SHP77 (cell line): ENCODE measurements at regions not wholly inside any gene's neighbourhood (a gene's known extent, or its start where the extent isn't known, plus 50 kb on each side); places are given as distances from the start of the nearest gene placed in this dataset.
"Not testable (repeated sequence)": the region's sequence is repeated elsewhere in the genome, so short reads cannot be mapped to it uniquely, and the experiment has no call there.

Experiments
- DNase-seq, 2 experiments: peaks; one replicate each; lab custom pipeline; 2025; lab: John Stamatoyannopoulos, UW

DNA sequence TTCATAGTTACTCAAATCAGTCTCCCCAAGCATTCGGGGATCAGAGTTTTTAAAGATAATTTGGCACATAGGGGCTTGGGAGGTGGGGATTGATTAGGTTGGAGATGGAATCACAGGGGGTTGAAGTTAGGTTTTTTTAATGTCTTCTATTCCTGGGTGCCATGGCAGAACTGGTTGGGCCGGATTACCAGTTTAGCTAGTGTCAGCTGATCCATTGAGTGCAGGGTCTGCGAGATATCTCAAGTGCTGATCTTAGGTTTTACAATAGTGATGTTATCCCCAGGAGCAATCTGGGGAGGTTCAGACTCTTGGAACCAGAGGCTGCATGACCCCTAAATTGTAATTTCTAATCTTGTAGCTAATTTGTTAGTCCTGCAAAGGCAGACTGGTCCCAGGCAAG is 163.5 kb upstream of the ATP10A start:
- not testable (repeated sequence) for DNase-seq

DNA sequence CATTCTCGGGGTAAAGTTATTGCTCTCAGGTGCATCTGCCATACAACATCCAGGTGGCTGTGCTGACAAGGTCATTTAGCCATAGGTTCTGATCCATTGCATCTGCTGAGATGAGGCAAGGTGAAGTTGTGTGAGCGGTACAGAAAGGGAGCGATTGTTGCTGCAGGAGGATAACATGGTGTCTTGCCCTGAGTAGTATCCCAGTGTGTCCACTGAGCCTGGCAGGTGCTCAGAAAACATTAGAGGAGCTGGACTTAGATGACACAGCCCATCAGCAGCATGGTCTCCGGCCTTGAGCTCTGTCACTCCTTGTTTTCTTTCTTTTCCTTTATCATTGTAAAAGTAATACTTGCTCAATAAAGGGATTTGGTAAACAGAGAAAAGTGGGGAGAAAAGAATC is 161.1 kb upstream of the ATP10A start:
- DNase-seq = no peak

DNA sequence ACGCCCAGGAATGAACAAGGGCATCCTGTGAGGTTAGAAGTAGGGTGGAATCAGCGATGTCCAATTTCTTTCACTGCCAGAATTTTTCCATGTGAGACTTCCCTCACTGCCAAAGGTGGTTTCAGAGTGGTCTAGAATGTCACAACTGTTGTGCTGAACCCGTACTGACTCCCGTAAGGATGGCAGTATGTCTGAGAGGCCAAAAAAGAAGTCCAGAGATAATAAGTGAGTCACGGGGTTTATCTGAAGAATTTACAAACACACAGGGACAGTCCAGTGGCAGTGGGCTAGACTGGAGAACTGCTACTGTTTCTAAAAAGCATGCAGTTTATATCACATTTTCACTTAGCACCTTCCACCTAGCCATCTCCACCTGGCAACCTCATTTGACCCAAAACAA is 160.6 kb upstream of the ATP10A start:
- no peak for DNase-seq

DNA sequence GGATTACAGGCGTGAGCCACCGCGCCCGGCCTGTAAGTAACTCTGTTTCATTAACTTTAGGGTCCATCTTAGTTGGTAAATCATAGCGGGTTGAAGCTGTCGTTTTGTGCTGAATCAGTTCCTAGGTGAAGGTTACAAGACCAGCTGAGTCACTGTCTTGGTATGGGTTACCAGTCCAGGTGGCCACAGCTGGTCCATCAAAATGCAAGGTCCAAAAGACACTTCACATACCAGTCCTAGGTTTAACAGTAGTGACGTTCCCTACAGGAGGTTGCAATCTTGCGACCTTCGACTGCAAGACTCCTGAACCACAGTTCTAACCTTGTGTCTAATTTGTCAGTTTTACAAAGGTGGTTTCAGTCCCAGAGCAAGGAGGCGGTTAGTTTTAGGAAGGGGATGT is 160.1 kb upstream of the ATP10A start:
- DNase-seq = no peak

DNA sequence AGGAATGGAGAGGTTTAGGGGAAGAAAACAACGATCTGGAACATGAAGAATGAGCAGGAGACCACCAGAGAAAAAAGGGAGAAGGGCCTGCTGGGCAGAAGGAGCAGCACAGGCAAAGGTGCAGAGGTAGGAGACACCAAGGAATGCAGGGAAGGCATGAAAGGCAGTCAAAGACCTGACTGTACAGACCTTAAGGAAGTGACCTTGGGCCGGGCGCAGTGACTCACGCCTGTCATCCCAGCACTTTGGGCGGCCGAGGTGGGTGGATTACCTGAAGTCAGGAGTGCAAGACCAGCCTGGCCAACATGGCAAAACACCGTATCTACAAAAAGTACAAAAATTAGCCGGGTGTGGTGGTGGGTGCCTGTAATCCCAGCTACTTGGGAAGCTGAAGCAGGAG is 157.7 kb upstream of the ATP10A start:
- no peak for DNase-seq

DNA sequence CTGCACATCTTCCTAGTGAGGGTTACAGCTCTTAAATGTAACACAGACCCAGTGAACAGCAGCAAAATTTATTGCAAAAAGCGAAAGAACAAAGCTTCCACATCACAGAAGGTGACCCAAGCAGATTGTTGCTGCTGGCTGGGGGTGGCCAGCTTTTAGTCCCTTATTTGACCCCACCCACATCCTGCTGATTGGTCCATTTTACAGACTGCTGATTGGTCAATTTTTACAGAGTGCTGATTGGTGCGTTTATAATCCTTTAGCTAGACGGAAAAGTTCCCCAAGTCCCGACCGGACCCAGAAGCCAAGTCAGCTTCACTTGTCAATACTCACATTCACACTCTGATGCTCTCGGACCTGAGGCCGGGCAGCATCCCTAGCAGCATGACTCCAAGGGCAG is 154.5 kb upstream of the ATP10A start:
- DNase-seq = no peak

DNA sequence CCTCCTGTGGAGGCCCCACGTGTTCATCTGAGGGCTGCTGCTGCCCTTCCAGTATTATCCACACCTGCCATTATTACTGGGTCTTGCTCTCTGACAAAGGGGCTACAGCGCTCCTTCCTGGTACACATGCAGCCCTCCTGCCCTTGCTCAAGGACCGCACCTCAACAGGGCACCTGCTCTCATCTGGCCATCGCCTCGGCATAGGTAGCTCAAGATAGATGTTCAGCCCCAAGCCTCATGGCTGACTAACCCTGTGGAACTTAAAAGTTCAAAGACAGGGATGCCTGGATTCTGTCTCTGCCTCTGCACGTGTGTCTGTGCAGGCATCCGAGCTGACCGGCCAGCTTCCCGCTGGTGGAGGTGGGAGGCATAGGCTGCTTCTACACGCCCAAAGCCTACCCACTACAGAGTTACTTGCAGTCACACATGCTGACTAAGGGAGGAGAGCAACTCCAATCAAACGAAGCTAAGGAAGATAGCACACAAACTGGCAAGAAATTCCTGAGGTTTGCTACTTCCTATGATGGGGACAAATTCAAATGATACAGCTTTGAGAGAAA is 152.5 kb upstream of the ATP10A start:
- DNase-seq = no peak

DNA sequence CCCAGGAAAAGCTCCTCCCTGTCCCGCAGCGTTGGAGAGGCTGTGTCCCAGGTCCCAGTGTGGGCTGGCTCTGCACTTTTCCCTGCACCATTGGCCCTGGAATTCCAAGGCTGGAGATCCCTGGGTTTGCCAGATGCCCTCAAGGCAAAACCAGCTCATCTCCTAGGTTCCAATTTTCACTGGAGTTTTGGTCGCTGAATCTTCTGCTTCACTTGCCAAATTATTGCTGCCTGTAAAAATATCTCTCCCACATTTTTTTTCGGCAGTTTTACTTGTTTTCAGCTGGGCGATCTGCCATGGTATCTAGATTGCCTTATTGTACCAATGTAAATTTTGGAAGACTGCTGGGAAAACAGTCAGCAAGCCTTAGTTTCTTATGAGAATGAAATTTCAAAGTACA is 150.9 kb upstream of the ATP10A start:
- DNase-seq = no peak

DNA sequence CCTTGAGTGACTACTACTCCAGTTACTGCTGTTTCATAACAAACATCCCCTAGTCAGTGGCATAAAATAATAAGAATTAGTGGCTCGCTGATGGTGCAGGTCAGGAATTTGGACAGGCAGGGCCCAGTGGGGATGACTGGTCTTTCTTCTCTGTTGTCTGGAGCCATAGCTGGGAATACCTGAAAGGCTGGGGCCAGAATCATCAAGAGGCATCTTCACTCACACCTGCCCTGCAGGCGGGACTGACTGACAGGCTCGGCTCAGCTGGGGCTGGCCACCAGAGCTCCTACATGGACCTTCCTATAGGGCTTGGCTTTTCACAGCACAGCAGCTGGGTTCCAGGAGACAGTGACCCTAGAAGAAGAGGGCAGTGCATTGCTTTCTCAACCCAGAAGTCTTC is 148.8 kb upstream of the ATP10A start:
- no peak for DNase-seq

DNA sequence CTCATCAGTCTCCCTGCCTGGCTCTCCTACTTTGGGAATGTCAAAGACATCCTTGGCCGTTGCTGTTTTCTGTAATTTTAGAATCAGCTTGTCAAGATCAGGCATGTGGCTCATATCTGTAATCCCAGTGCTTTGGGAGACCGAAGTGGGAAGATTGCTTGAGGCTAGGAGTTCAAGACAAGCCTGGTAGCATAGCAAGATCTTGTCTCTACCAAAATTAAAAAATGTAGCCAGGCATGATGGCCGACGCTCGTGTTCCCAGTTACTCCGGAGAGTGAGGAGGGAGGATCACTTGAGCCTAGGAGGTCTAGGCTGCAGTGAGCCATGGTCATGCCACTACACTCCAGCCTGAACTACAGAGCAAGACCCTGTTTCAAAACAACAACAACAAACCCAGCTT is 144.0 kb upstream of the ATP10A start:
- no peak for DNase-seq

DNA sequence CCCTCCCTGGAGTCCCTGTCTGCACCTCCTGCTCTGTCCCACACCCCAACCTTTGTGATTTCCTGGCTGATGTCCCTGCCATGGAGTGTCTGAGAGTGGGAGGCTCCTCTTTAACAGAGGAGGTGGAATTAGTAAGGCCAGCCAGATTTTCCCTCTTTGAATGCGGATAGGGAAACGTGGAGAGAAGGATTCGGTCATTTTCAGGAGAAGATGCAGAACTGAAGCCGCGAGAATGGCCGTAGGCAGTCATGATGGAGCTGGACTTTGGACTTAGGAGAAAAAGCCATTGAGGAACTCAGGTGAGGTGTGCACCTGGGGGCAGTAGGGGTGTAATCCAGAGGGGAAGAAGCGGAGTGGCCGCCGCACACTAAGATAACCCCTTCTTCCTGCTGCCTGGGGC is 138.1 kb upstream of the ATP10A start:
- no peak for DNase-seq

DNA sequence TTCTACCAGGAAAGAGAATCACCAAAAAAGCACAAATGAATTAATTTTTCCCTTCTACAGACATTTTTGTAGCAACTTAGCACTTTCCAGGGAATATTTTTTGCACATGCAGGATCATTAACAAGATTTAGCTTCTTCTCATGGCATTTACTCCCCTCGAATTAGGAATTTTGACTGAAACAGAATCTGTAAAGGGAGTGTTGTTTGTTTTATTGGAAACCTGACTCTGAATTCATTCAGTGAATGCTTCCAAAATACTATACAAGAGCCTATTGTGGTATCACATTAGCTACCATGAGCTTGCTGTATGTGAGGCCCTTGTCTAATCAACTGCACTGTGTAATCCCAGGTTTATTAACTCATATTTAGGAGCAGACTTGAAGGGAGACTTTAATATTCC is 130.4 kb upstream of the ATP10A start:
- no peak for DNase-seq

DNA sequence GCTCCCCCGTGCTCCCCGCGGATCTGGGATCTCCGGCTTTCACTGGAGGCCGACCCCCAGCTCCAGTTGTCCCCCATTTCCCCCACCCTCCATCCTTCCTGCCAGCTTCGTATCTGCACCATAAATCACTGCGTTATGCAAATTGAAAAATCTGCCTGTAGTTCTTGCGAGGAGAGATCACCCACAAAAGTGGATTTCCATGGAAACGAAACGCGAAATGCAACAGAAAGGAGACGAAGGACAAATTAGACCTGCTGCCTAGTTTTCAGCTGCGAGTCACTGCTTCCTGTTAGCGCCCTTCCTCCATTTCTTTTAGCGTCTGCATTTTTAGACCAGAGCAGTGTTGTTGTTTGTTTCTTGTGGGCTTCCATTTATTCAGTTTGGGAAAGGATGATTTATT is 127.1 kb upstream of the ATP10A start:
- no peak for DNase-seq

DNA sequence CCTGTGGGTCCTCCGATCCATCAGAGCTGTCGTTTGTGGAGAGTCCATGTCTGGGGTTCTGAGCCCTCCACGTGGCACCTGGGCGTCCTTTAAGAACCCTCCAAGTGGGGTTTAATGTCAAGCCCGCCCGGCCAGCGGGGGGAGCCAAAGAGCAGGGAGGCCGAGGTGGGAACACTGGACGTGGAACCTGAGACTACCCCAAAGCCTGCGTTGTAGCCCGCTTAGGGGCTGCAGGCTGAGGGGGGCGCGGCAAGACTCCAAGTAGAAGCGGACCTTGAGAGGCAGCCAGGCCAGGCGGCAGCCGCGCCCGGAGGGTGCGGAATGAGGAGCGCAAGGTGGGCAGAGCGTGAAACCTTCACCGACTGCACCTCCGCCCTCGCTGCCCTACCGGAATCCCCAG is 126.2 kb upstream of the ATP10A start:
- no peak for DNase-seq

DNA sequence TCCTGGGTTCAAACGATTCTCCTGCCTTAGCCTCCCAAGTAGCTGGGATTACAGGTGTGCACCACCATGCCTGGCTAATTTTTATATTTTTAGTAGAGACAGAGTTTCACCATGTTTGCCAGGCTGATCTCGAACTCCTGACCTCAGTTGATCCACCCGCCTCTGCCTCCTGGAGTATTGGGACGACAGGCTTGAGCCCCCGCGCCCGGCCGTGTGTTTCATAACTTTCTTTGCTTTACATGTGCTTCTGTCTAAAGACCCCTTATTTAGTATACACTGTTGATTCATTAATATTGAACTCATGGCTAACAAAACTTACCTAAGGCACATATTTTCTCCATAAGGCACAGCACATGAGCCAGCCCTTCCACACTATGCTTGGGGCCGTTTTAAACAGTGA is 125.6 kb upstream of the ATP10A start:
- not testable (repeated sequence) for DNase-seq

DNA sequence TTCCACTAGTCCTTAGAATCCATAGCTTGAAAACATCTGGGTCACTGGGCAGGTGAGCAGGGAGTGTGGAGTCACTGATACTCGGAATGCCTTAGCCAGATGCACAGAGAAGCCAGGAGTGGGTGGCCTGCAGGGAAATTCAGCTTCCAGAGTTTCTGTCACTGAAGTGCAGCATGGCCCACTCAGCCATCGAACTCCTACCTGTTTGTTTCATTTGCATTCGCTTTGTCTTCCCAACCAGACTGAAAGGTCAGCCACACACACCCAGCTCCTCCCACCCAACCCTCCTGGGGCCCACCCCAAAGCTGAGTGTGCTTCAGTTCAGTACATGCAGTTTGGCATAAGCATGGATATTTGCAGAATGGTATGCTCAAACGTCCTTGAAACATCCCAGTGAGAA is 124.5 kb upstream of the ATP10A start:
- DNase-seq = no peak

DNA sequence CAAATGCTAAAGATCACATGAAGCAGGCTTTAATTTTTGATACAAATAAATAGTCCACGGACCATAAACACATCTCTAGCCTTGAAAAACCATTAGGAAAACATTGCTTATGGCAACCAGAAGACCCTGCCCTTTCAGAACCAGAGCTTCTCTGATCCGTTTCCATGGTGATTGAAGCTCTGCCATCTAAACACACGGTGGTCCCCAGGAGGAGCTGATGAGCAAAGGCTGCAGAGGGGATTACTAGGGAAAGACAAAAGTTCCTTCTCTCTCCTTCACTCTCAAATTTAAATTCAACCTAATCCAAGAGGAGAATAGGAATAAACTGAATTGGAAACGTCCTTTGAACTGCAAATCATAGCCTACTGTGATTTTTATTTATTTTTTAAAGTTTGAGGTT is 122.0 kb upstream of the ATP10A start:
- DNase-seq = no peak

DNA sequence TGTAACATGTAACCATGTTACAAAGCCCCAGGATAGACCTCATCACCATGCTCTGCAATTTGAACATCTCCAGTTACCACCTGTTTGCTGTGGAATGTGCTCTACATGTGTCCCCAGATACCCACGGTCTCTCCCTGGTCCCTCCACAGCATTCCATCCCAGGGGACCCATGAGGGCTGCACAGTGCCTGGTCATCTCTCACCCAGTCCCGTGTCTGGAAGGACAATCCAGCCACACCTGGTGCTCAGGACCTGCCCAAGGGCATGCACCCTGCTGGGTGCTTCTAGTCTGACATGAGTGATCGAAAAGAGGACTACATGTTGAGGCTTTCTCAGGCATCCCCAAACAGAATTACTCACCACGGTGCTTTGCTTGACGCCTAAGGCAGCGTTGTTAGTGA is 119.6 kb upstream of the ATP10A start:
- DNase-seq = no peak

DNA sequence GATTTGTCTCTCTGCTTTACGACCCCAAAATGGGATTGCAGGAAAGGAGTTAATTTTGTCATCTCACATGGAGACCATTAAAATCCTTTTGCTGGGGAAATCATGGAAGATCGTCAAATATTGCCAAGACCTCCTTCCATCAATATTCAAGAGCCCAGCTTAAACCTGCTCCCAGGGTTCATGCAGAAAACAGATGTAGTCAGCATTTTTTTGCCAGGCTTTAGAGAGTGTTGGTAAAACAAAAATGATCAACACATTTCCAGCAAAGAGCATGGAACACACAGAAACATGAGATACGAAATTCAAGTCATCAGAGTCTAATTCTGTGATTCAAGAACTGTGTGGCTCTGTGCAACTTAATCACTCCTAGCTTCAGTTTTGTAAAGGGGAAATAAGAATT is 118.0 kb upstream of the ATP10A start:
- no peak for DNase-seq

DNA sequence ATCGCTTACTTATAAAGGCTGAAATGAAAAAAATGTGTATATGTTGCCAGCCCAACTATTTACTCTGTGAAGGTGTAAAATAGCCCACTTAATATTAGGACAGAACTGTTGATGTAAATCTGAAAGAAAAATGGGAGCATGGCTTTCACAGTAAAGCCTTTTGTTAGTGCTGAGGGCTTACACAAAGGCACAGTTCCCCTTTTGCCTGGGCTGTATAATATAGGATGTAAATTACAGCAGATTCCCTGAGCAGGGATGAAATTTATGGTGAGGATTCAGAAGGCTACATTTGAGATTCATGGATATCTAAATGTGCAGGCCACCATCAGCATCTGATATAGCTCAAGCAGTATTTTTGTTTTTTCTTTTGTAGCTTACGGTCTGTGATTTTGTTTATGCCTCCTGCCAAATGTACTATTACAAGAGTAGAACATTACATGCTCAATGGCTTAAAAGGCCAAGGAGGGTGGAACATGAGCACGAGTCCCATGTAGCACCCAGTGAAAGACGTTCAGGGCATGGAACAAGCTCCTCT is 109.1 kb upstream of the ATP10A start:
- no peak for DNase-seq

DNA sequence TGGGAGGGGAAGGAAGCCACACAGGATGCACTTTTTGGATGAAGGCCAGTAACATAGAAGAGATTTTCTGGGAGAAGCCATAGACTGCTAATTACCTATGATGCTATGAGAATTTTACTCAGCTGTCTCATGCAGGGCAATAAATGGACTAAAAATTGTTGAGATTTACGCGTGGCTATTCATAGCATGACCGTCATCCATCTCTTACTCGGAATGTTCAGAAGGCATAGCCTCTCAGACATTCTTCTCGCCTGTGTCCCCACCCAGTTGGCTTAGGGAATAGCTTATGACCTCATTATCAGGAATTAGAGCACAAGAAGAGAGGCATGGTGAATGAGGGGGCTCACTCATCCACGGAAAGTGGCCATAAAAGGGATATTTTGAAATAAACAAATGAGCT is 107.9 kb upstream of the ATP10A start:
- DNase-seq = no peak

DNA sequence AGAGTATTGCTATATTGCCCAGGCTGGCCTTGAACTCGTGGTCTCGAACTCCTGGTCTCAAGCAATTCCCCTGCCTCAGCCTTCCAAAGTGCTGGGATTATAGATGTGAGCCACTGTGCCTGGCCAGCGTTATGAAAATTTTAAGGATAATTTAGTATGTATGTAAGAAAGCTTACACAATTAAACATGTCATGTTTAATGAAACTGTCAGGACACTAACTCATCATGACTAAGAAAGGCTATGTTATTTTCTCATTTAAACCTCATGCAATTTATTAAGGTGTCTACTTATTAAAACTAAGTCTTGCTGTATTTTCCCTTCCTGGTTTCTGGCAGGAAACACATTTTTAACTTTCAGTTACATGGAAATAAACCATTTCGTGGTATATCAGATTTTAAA is 106.8 kb upstream of the ATP10A start:
- DNase-seq = no peak

DNA sequence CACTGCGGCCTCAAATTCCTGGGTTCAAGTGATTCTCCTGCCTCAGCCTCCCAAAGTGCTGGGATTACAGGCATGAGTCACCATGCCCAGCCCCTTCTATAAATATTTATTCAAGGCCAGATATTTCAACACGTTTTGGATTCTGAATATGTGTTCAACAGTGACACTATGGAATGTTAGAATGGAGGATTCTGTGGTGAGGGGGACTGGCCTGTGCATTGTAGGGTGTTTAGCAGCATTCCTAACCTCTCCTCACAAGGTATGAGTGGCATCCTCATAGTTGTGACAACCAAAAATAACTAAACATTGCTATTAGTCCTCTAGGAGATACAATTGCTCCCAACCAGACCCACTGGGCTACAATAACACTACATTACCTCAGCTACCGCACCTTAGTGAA is 104.0 kb upstream of the ATP10A start:
- no peak for DNase-seq

DNA sequence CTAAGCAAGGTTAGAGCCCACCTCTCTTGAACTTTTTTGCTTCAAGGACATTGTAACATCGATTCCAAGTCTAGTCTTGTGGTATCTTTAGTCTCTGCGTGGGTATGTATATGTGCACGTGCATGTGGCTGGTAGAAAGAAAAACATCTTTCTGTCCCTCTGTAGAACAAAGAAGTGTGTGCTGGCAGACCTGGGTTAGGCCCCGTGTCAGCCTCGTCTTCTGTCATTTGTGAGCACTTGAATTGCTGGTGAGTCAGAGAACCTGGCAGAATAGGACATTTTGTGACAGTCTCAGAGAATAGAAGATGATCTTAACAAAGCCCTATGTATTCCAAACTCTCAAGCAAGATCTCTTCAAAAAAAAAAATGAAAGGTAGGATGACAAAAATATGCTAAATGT is 102.2 kb upstream of the ATP10A start:
- DNase-seq = no peak

DNA sequence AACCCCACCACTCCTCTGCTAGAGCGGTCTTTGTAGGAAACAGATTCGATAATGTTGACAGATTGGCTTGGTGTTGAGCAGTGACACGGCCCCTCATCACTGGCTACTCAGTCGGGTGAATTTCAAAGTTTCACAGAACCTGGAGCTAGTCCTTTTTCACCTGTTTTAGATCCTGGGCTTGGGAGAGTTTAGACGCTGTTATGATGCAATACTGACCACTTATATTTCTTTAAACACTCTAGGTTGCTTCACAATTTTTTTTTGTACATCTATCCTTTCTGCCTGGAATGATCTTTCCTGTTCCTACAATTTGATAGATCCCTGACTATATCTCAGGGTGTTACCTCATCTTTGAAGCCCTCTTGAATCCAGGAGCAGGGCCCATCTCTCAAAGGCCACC is 97.1 kb upstream of the ATP10A start:
- no peak for DNase-seq
